ENCODE measurements at regions not wholly inside any gene's neighbourhood (a gene's known extent, or its start where the extent isn't known, plus 50 kb on each side); places are given as distances from the start of the nearest gene placed in this dataset.

DNA sequence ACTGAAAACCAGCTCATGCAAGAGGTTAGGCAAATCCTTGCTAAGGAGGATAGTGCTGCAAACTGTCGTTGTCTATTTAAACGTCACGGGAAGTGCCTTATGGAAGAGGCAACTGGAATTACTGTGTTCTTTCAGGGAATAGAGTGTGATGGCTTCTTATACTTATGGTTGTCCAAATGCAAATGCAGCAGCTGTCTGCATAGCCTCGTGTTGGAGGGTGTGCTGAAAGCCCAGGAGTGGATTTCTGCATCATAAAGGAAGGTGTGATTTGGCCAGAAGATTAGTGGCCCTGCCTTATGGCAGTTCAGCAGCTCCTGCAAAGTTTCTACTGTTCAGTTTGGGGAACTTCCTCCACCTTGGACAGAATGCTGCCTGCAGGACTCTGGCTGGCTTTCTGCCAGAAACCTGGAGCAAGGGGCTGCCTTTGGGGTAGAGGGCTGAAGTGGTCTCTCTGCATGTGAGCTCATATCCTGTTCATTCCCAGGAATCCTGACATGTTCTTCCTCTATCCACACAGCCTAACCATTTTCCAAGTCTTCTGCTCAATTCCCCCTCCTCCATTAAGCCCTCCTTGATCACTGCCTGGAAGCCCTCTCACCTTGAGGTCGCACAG is 321.2 kb upstream of the CXCR4 start:
- TF ChIP-seq, protein P1, sequence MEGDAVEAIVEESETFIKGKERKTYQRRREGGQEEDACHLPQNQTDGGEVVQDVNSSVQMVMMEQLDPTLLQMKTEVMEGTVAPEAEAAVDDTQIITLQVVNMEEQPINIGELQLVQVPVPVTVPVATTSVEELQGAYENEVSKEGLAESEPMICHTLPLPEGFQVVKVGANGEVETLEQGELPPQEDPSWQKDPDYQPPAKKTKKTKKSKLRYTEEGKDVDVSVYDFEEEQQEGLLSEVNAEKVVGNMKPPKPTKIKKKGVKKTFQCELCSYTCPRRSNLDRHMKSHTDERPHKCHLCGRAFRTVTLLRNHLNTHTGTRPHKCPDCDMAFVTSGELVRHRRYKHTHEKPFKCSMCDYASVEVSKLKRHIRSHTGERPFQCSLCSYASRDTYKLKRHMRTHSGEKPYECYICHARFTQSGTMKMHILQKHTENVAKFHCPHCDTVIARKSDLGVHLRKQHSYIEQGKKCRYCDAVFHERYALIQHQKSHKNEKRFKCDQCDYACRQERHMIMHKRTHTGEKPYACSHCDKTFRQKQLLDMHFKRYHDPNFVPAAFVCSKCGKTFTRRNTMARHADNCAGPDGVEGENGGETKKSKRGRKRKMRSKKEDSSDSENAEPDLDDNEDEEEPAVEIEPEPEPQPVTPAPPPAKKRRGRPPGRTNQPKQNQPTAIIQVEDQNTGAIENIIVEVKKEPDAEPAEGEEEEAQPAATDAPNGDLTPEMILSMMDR (conservative IDR thresholded peaks at IDR 0.05 in 1 of 2, IDR thresholded peaks at IDR 0.05 in 1 of 2; ENCODE audit: low read depth in 1 of 2, low read length in 2 of 2) = no peak
- no peak for TF ChIP-seq EZH2 (IDR thresholded peaks at IDR 0.05; ENCODE audit: low read length, missing control alignments)
